ENCODE measurements at regions not wholly inside any gene's neighbourhood (a gene's known extent, or its start where the extent isn't known, plus 50 kb on each side); places are given as distances from the start of the nearest gene placed in this dataset.

DNA sequence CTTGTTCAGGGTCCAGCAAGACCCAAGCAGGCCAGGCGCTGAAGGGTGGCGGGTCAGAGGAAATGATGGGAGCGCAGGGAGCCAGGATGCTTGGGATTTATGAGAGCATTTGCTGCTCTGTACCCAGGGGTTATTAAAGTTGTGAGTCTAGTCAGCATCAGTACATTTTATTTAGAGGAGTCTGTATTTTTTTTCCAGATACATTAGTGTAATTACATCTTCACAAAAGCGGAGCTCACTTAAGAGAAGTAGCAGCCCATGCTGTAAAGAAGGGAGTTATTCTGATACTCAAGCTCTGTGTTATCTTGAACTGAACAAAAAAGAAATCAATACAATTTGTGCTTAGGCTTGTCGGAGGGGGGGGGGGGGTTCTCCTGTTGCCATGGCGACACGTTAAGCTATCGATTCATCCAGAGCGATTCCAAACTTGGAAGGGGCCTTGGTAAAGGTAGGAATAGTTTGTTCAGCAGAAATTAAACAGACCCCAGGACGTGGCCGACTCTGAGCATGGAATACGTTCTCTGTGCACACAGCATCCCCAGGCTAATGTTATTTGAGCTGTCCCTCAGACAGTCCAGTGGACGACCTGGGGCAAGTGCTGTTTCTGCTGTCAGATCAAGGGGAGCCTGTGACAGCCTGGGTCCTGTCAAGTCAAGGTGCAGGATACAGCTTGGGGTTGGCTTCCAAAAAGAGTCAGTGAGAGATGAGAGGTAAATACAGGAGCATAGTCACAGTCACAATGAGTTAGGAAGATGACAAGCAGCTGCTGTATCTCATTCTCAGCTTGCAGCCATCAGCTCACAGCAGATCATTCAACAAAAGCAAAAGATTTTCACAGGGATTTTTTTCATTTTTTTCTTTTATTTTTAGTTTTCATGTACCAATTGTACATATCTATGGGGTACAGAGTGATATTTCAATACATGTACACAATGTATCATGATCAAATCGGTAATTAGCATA lies 387.6 kb downstream of the DCDC2C start:
- no peaks in the 10 kb centered on the region for H3K27me3 ChIP-seq (replicated peaks; ENCODE audit: control insufficient read depth, insufficient read depth, low read length)
- CTCF ChIA-PET = interaction anchor here (0.8 kb wide), 1 partner anchor 14 kb away, joined by 3 read pairs; no protein-coding TSS in a partner anchor
- H3K9me3 Mint-ChIP-seq (ENCODE audit: unreplicated experiment) = peaks cover 11% of the 10 kb centered on the region
- H3K9me3 ChIP-seq = no peaks in the 10 kb centered on the region
- no peaks in the 10 kb centered on the region for H3K4me1 Mint-ChIP-seq (ENCODE audit: low read depth, unreplicated experiment)
- no peak overlapping the region for H3K27ac Mint-ChIP-seq (ENCODE audit: unreplicated experiment)
- BruUV-seq (replicated peaks) = no TSS peak
- H3K27me3 Mint-ChIP-seq (ENCODE audit: insufficient read depth, unreplicated experiment) = peaks cover 12% of the 10 kb centered on the region
- no peak for TF ChIP-seq CTCF (IDR thresholded peaks at IDR 0.05; ENCODE audit: insufficient read depth in 1 of 2, low read depth in 1 of 2, low read length in 1 of 2, severe bottlenecking in 1 of 2, unreplicated experiment in 1 of 2)
- no peaks in the 10 kb centered on the region for H3K4me1 ChIP-seq
- H3K36me3 Mint-ChIP-seq (ENCODE audit: insufficient read depth, unreplicated experiment) = no peaks in the 10 kb centered on the region
- no peak overlapping the region for H3K4me3 Mint-ChIP-seq (ENCODE audit: unreplicated experiment)
- H3K36me3 ChIP-seq (ENCODE audit: control insufficient read depth, insufficient read depth, low read length) = no peaks in the 10 kb centered on the region
- POLR2A ChIA-PET = no interaction called here
- no peak overlapping the region for H3K4me3 ChIP-seq (ENCODE audit: low read depth, low read length)
- intact Hi-C loops (cut with micrococcal nuclease; ENCODE audit: unreplicated experiment) = no loop called here
- no peak for DNase-seq

GRCh38 chr2:4091869-4092268 lies 388.5 kb downstream of the DCDC2C start:
- Histone ChIP-seq H3K9me3 (no peaks in the 10 kb centered on the region), H3K4me1 (no peaks in the 10 kb centered on the region), H3K36me3 (ENCODE audit: control insufficient read depth, insufficient read depth, low read length) (no peaks in the 10 kb centered on the region), H3K27me3 (replicated peaks; ENCODE audit: control insufficient read depth, insufficient read depth, low read length) (no peaks in the 10 kb centered on the region), H3K4me3 (ENCODE audit: low read depth, low read length) (no peak overlapping the region)
- Mint-ChIP-seq H3K27ac (ENCODE audit: unreplicated experiment) (no peak overlapping the region), H3K9me3 (ENCODE audit: unreplicated experiment) (peaks cover 11% of the 10 kb centered on the region), H3K27me3 (ENCODE audit: insufficient read depth, unreplicated experiment) (peaks cover 12% of the 10 kb centered on the region), H3K36me3 (ENCODE audit: insufficient read depth, unreplicated experiment) (no peaks in the 10 kb centered on the region), H3K4me1 (ENCODE audit: low read depth, unreplicated experiment) (no peaks in the 10 kb centered on the region), H3K4me3 (ENCODE audit: unreplicated experiment) (no peak overlapping the region)
- TF ChIP-seq CTCF (IDR thresholded peaks at IDR 0.05; ENCODE audit: insufficient read depth in 1 of 2, low read depth in 1 of 2, low read length in 1 of 2, severe bottlenecking in 1 of 2, unreplicated experiment in 1 of 2) = no peak
- ChIA-PET CTCF (no interaction called here), POLR2A (no interaction called here)
- BruUV-seq (replicated peaks) = no TSS peak
- DNase-seq = no peak
- intact Hi-C loops (cut with micrococcal nuclease; ENCODE audit: unreplicated experiment) = no loop called here

GRCh38 chr2:4094743-4095142 lies 391.4 kb downstream of the DCDC2C start:
- Histone ChIP-seq H3K4me3 (ENCODE audit: low read depth, low read length) (no peak overlapping the region), H3K4me1 (no peaks in the 10 kb centered on the region), H3K9me3 (no peaks in the 10 kb centered on the region), H3K27me3 (replicated peaks; ENCODE audit: control insufficient read depth, insufficient read depth, low read length) (no peaks in the 10 kb centered on the region), H3K36me3 (ENCODE audit: control insufficient read depth, insufficient read depth, low read length) (no peaks in the 10 kb centered on the region)
- no peak for DNase-seq
- no peaks in the 10 kb centered on the region for H3K9me3 Mint-ChIP-seq (ENCODE audit: unreplicated experiment)
- no peak for TF ChIP-seq CTCF (IDR thresholded peaks at IDR 0.05; ENCODE audit: insufficient read depth in 1 of 2, low read depth in 1 of 2, low read length in 1 of 2, severe bottlenecking in 1 of 2, unreplicated experiment in 1 of 2)
- no peak overlapping the region for H3K4me3 Mint-ChIP-seq (ENCODE audit: unreplicated experiment)
- no peaks in the 10 kb centered on the region for H3K36me3 Mint-ChIP-seq (ENCODE audit: insufficient read depth, unreplicated experiment)
- CTCF ChIA-PET = no interaction called here
- intact Hi-C loops (cut with micrococcal nuclease; ENCODE audit: unreplicated experiment) = no loop called here
- H3K27ac Mint-ChIP-seq (ENCODE audit: unreplicated experiment) = no peak overlapping the region
- POLR2A ChIA-PET = no interaction called here
- no TSS peak for BruUV-seq (replicated peaks)
- H3K27me3 Mint-ChIP-seq (ENCODE audit: insufficient read depth, unreplicated experiment) = peaks cover 12% of the 10 kb centered on the region
- H3K4me1 Mint-ChIP-seq (ENCODE audit: low read depth, unreplicated experiment) = no peaks in the 10 kb centered on the region

Data from Caco-2 (cell line).